ENCODE measurements at regions not wholly inside any gene's neighbourhood (a gene's known extent, or its start where the extent isn't known, plus 50 kb on each side); places are given as distances from the start of the nearest gene placed in this dataset.

- no peaks in the 10 kb centered on the region for H3K36me3 ChIP-seq (ENCODE audit: insufficient read depth, low read length)
These were observed 212.8 kb upstream of the FUT9 start for GRCh38 chr6:95802978-95803377.

GRCh38 chr6:95803889-95804288 lies 211.9 kb upstream of the FUT9 start:
- Histone ChIP-seq H3K27ac (ENCODE audit: low read depth, low read length, poor library complexity, severe bottlenecking) (no peak overlapping the region), H3K9ac (ENCODE audit: low read length) (no peak overlapping the region), H3F3A (ENCODE audit: insufficient read depth, low read length) (no peaks in the 10 kb centered on the region), H3K4me3 (ENCODE audit: low read depth, low read length, poor library complexity, severe bottlenecking) (no peak overlapping the region), H3K9me2 (ENCODE audit: low read depth, low read length) (no peaks in the 10 kb centered on the region), H3K27me3 (ENCODE audit: insufficient read depth, low read length) (no peaks in the 10 kb centered on the region), H3K36me3 (ENCODE audit: insufficient read depth, low read length) (no peaks in the 10 kb centered on the region), H3K4me2 (ENCODE audit: low read length) (no peak overlapping the region), H3K4me1 (ENCODE audit: insufficient read depth, low read length, severe bottlenecking) (no peaks in the 10 kb centered on the region), H2AFZ (ENCODE audit: low read length) (no peak overlapping the region), H3K9me3 (ENCODE audit: low read length) (no peaks in the 10 kb centered on the region), H3K79me2 (ENCODE audit: insufficient read depth, low read length) (no peaks in the 10 kb centered on the region), H4K20me1 (ENCODE audit: insufficient read depth, low read length) (no peaks in the 10 kb centered on the region)
- TF ChIP-seq, protein P1, sequence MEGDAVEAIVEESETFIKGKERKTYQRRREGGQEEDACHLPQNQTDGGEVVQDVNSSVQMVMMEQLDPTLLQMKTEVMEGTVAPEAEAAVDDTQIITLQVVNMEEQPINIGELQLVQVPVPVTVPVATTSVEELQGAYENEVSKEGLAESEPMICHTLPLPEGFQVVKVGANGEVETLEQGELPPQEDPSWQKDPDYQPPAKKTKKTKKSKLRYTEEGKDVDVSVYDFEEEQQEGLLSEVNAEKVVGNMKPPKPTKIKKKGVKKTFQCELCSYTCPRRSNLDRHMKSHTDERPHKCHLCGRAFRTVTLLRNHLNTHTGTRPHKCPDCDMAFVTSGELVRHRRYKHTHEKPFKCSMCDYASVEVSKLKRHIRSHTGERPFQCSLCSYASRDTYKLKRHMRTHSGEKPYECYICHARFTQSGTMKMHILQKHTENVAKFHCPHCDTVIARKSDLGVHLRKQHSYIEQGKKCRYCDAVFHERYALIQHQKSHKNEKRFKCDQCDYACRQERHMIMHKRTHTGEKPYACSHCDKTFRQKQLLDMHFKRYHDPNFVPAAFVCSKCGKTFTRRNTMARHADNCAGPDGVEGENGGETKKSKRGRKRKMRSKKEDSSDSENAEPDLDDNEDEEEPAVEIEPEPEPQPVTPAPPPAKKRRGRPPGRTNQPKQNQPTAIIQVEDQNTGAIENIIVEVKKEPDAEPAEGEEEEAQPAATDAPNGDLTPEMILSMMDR (IDR thresholded peaks at IDR 0.05; ENCODE audit: low read length) = no peak
- TF ChIP-seq EZH2 (IDR thresholded peaks at IDR 0.05; ENCODE audit: borderline replicate concordance, low read length) = no peak

More at GRCh38 chr6:95802978-95803377, 212.8 kb upstream of the FUT9 start:
- Histone ChIP-seq H3K4me2 (ENCODE audit: low read length) (no peak overlapping the region), H3K9me2 (ENCODE audit: low read depth, low read length) (no peaks in the 10 kb centered on the region), H3K9ac (ENCODE audit: low read length) (no peak overlapping the region), H3K79me2 (ENCODE audit: insufficient read depth, low read length) (no peaks in the 10 kb centered on the region), H3K4me3 (ENCODE audit: low read depth, low read length, poor library complexity, severe bottlenecking) (no peak overlapping the region), H3F3A (ENCODE audit: insufficient read depth, low read length) (no peaks in the 10 kb centered on the region), H3K27me3 (ENCODE audit: insufficient read depth, low read length) (no peaks in the 10 kb centered on the region), H4K20me1 (ENCODE audit: insufficient read depth, low read length) (no peaks in the 10 kb centered on the region), H3K9me3 (ENCODE audit: low read length) (no peaks in the 10 kb centered on the region), H3K4me1 (ENCODE audit: insufficient read depth, low read length, severe bottlenecking) (no peaks in the 10 kb centered on the region), H3K27ac (ENCODE audit: low read depth, low read length, poor library complexity, severe bottlenecking) (no peak overlapping the region), H2AFZ (ENCODE audit: low read length) (no peak overlapping the region)
- no peak for TF ChIP-seq EZH2 (IDR thresholded peaks at IDR 0.05; ENCODE audit: borderline replicate concordance, low read length)
- TF ChIP-seq, protein P1 (IDR thresholded peaks at IDR 0.05; ENCODE audit: low read length) = no peak

- TF ChIP-seq EZH2 (IDR thresholded peaks at IDR 0.05; ENCODE audit: borderline replicate concordance, low read length) = no peak
- TF ChIP-seq, protein P1 (IDR thresholded peaks at IDR 0.05; ENCODE audit: low read length) = no peak
- no peaks in the 10 kb centered on the region for H3K4me1 ChIP-seq (ENCODE audit: insufficient read depth, low read length, severe bottlenecking)
- no peak overlapping the region for H3K9ac ChIP-seq (ENCODE audit: low read length)
- no peak overlapping the region for H3K4me3 ChIP-seq (ENCODE audit: low read depth, low read length, poor library complexity, severe bottlenecking)
- H4K20me1 ChIP-seq (ENCODE audit: insufficient read depth, low read length) = no peaks in the 10 kb centered on the region
- H3K27me3 ChIP-seq (ENCODE audit: insufficient read depth, low read length) = no peaks in the 10 kb centered on the region
- no peak overlapping the region for H3K4me2 ChIP-seq (ENCODE audit: low read length)
- H3K36me3 ChIP-seq (ENCODE audit: insufficient read depth, low read length) = no peaks in the 10 kb centered on the region
- H3K79me2 ChIP-seq (ENCODE audit: insufficient read depth, low read length) = no peaks in the 10 kb centered on the region
- H3K9me3 ChIP-seq (ENCODE audit: low read length) = no peaks in the 10 kb centered on the region
- H2AFZ ChIP-seq (ENCODE audit: low read length) = no peak overlapping the region
- H3F3A ChIP-seq (ENCODE audit: insufficient read depth, low read length) = no peaks in the 10 kb centered on the region
- no peak overlapping the region for H3K27ac ChIP-seq (ENCODE audit: low read depth, low read length, poor library complexity, severe bottlenecking)
- no peaks in the 10 kb centered on the region for H3K9me2 ChIP-seq (ENCODE audit: low read depth, low read length)
These were observed 210.8 kb upstream of the FUT9 start for GRCh38 chr6:95804847-95805541.
